PC-9 (cell line): ENCODE measurements at regions not wholly inside any gene's neighbourhood (a gene's known extent, or its start where the extent isn't known, plus 50 kb on each side); places are given as distances from the start of the nearest gene placed in this dataset.

Experiments used
- CTCF ChIP-seq: fragments of 200-600 bp; sonication (generic); conservative IDR thresholded peaks from 2 replicates; pipeline ENCODE4 v1.6.1; 2017; ENCODE audit warnings: mixed run types, antibody characterized with exemption, mild to moderate bottlenecking, moderate library complexity
- EZH2 ChIP-seq: fragments of 200-600 bp; sonication (generic); IDR thresholded peaks from 2 replicates; pipeline ENCODE4 v1.8.0; 2017; ENCODE audit warnings: antibody characterized with exemption, low read depth

GRCh38 chr3:180176059-180176458 is 139.3 kb upstream of the PEX5L start:
- TF ChIP-seq CTCF: no peak
- TF ChIP-seq EZH2: no peak
